HEK293 (cell line): ENCODE measurements at regions not wholly inside any gene's neighbourhood (a gene's known extent, or its start where the extent isn't known, plus 50 kb on each side); places are given as distances from the start of the nearest gene placed in this dataset.

Experiments used
- CTCF ChIA-PET: fragments of 350-600 bp; formaldehyde crosslinking; extraction: SDS; loops from one replicate; lab custom pipeline; 2021; ENCODE audit warnings: antibody characterized with exemption; lab: Yijun Ruan, JAX
- POLR2A ChIA-PET: fragments of 300-600 bp; formaldehyde crosslinking; extraction: SDS; loops from one replicate; lab custom pipeline; 2020; ENCODE audit warnings: antibody characterized with exemption, inconsistent platforms; lab: Yijun Ruan, JAX
- H3K27ac ChIP-seq: fragments of 200-500 bp; sonication (Bioruptor generic); 2 replicates; pipeline ENCODE4 v1.5.1; 2014; ENCODE audit warnings: low read depth, low read length, control low read depth, inconsistent platforms; ENCODE audit errors: extremely low read depth
- H3K36me3 ChIP-seq, 2 experiments: fragments of 200-500 bp in 1 of 2; sonication (Bioruptor generic) in 1 of 2; 1 replicate in 1 of 2; 2 replicates in 1 of 2; pipeline ENCODE4 v1.5.1; 2014 to 2017; ENCODE audit warnings: inconsistent platforms in 2 of 2, low read length in 2 of 2; ENCODE audit not compliant: control insufficient read depth in 2 of 2, insufficient read depth in 1 of 2
- H3K4me1 ChIP-seq: fragments of 200-500 bp; sonication (Bioruptor generic); 2 replicates; pipeline ENCODE4 v1.5.1; 2014; ENCODE audit warnings: mild to moderate bottlenecking, low read length, inconsistent platforms; ENCODE audit not compliant: control insufficient read depth, insufficient read depth
- H3K4me3 ChIP-seq: 2 replicates; pipeline ENCODE4 v1.5.1; 2011; ENCODE audit warnings: low read depth, mild to moderate bottlenecking, control low read depth, low read length, moderate library complexity
- H3K9me3 ChIP-seq: fragments of 200-500 bp; sonication (Bioruptor generic); 2 replicates; pipeline ENCODE4 v1.5.1; 2014; ENCODE audit warnings: low read depth, low read length, inconsistent platforms; ENCODE audit not compliant: control insufficient read depth, insufficient read depth
- GLI4 ChIP-seq: fragments of 450-650 bp; formaldehyde crosslinking; IDR thresholded peaks from 2 replicates; pipeline ENCODE4 v1.5.1; 2016; ENCODE audit warnings: missing biosample characterization, missing genetic modification characterization
- HOXD13 ChIP-seq: sonication (generic); formaldehyde crosslinking; IDR thresholded peaks from 2 replicates; pipeline ENCODE4 v1.8.0; 2022; ENCODE audit warnings: missing genetic modification reagents, borderline replicate concordance
- KLF1 ChIP-seq: fragments of 450-650 bp; formaldehyde crosslinking; IDR thresholded peaks from 2 replicates; pipeline ENCODE4 v1.5.1; 2016; ENCODE audit warnings: missing biosample characterization, missing genetic modification characterization
- KLF8 ChIP-seq: fragments of 450-650 bp; formaldehyde crosslinking; IDR thresholded peaks from 2 replicates; pipeline ENCODE4 v1.5.1; 2016; ENCODE audit warnings: missing biosample characterization, missing genetic modification characterization
- OVOL3 ChIP-seq: fragments of 450-650 bp; formaldehyde crosslinking; IDR thresholded peaks from 2 replicates; pipeline ENCODE4 v1.5.1; 2016; ENCODE audit warnings: missing biosample characterization, missing genetic modification characterization
- PBX3 ChIP-seq: sonication (generic); formaldehyde crosslinking; IDR thresholded peaks from 2 replicates; pipeline ENCODE4 v1.8.1; 2022; ENCODE audit warnings: mild to moderate bottlenecking, moderate library complexity, missing genetic modification reagents
- PRDM10 ChIP-seq: fragments of 450-650 bp; formaldehyde crosslinking; IDR thresholded peaks from 2 replicates; pipeline ENCODE4 v1.5.1; 2016; ENCODE audit warnings: missing biosample characterization, missing genetic modification characterization
- PRDM4 ChIP-seq: fragments of 450-650 bp; formaldehyde crosslinking; IDR thresholded peaks from 2 replicates; pipeline ENCODE4 v1.5.1; 2017; ENCODE audit warnings: missing biosample characterization, missing genetic modification characterization
- ZBTB48 ChIP-seq: fragments of 450-650 bp; formaldehyde crosslinking; IDR thresholded peaks from 2 replicates; pipeline ENCODE4 v1.5.1; 2016; ENCODE audit warnings: missing biosample characterization, missing genetic modification characterization
- ZFP69B ChIP-seq: fragments of 450-650 bp; formaldehyde crosslinking; IDR thresholded peaks from 2 replicates; pipeline ENCODE4 v1.5.1; 2016; ENCODE audit warnings: missing biosample characterization, missing genetic modification characterization
- ZNF202 ChIP-seq: fragments of 450-650 bp; formaldehyde crosslinking; IDR thresholded peaks from 2 replicates; pipeline ENCODE4 v1.5.1; 2016; ENCODE audit warnings: missing biosample characterization, missing genetic modification characterization, borderline replicate concordance
- ZNF280C ChIP-seq: fragments of 450-650 bp; formaldehyde crosslinking; IDR thresholded peaks from 2 replicates; pipeline ENCODE4 v1.5.1; 2016; ENCODE audit warnings: missing biosample characterization, missing genetic modification characterization
- ZNF335 ChIP-seq: fragments of 450-650 bp; formaldehyde crosslinking; conservative IDR thresholded peaks from 2 replicates; pipeline ENCODE4 v1.5.1; 2016; ENCODE audit warnings: missing biosample characterization, missing genetic modification characterization
- ZNF544 ChIP-seq: fragments of 450-650 bp; formaldehyde crosslinking; IDR thresholded peaks from 2 replicates; pipeline ENCODE4 v1.5.0; 2017; ENCODE audit warnings: missing biosample characterization, missing genetic modification characterization
- ZNF548 ChIP-seq: fragments of 450-650 bp; formaldehyde crosslinking; IDR thresholded peaks from 2 replicates; pipeline ENCODE4 v1.5.1; 2016; ENCODE audit warnings: missing biosample characterization, missing genetic modification characterization
- ZNF555 ChIP-seq: fragments of 450-650 bp; formaldehyde crosslinking; conservative IDR thresholded peaks from 2 replicates; pipeline ENCODE4 v1.5.1; 2017; ENCODE audit warnings: missing biosample characterization, mild to moderate bottlenecking, missing genetic modification characterization, inconsistent platforms
- ZNF596 ChIP-seq: fragments of 450-650 bp; IDR thresholded peaks from 2 replicates; pipeline ENCODE4 v1.5.0; 2018; ENCODE audit warnings: missing biosample characterization, mild to moderate bottlenecking, missing genetic modification characterization, moderate library complexity
- ZNF600 ChIP-seq: fragments of 450-650 bp; formaldehyde crosslinking; IDR thresholded peaks from 2 replicates; pipeline ENCODE4 v1.5.1; 2016; ENCODE audit warnings: missing biosample characterization, missing genetic modification characterization
- ZNF621 ChIP-seq: fragments of 450-650 bp; formaldehyde crosslinking; IDR thresholded peaks from 2 replicates; pipeline ENCODE4 v1.5.1; 2017; ENCODE audit warnings: missing biosample characterization, missing genetic modification characterization
- ZNF623 ChIP-seq: fragments of 450-650 bp; formaldehyde crosslinking; IDR thresholded peaks from 2 replicates; pipeline ENCODE4 v1.5.1; 2016; ENCODE audit warnings: missing biosample characterization, missing genetic modification characterization
- ZNF658 ChIP-seq: fragments of 450-650 bp; formaldehyde crosslinking; IDR thresholded peaks from 2 replicates; pipeline ENCODE4; 2016; ENCODE audit warnings: missing biosample characterization, missing genetic modification characterization
- ZNF670 ChIP-seq: fragments of 450-650 bp; formaldehyde crosslinking; IDR thresholded peaks from 2 replicates; pipeline ENCODE4 v1.5.1; 2016; ENCODE audit warnings: missing biosample characterization, missing genetic modification characterization, low read depth
- ZNF768 ChIP-seq: fragments of 450-650 bp; formaldehyde crosslinking; IDR thresholded peaks from 2 replicates; pipeline ENCODE4 v1.5.1; 2018; ENCODE audit warnings: missing biosample characterization, mild to moderate bottlenecking, missing genetic modification characterization
- ZNF830 ChIP-seq: fragments of 450-650 bp; IDR thresholded peaks from 2 replicates; pipeline ENCODE4 v1.5.0; 2018; ENCODE audit warnings: missing biosample characterization, missing genetic modification characterization, low read depth, mild to moderate bottlenecking, moderate library complexity
- ZXDB ChIP-seq: fragments of 450-650 bp; formaldehyde crosslinking; IDR thresholded peaks from 2 replicates; pipeline ENCODE4 v1.5.1; 2016; ENCODE audit warnings: missing biosample characterization, missing genetic modification characterization

GRCh38 chrX:139290310-139290709 lies 240.2 kb upstream of the F9 start:
- H3K4me3 ChIP-seq, result no peak overlapping the region
- CTCF ChIA-PET, result interaction anchor here (0.9 kb wide), 1 partner anchor 20 kb away, joined by 5 read pairs; no protein-coding TSS in a partner anchor
- no peaks in the 10 kb centered on the region for H3K4me1 ChIP-seq
- H3K9me3 ChIP-seq, result no peaks in the 10 kb centered on the region
- POLR2A ChIA-PET, result no interaction called here
- no peak overlapping the region for H3K27ac ChIP-seq
- no peak for TF ChIP-seq ZXDB (tag by site-specific recombination)
- no peak for TF ChIP-seq ZNF670 (tag by site-specific recombination)
- no peak for TF ChIP-seq PBX3
- TF ChIP-seq KLF1, result no peak
- TF ChIP-seq KLF8 (tag by site-specific recombination), result no peak
- no peak for TF ChIP-seq OVOL3 (tag by site-specific recombination)
- no peak for TF ChIP-seq ZBTB48 (tag by site-specific recombination)
- TF ChIP-seq ZNF548 (tag by site-specific recombination), result no peak
- TF ChIP-seq ZFP69B (tag by site-specific recombination), result no peak
- no peak for TF ChIP-seq ZNF830 (tag by site-specific recombination)
- TF ChIP-seq ZNF596 (tag by site-specific recombination), result no peak
- TF ChIP-seq HOXD13 (CRISPR knock-in tag), result no peak
- TF ChIP-seq ZNF600, result no peak
- no peak for TF ChIP-seq ZNF544 (tag by site-specific recombination)
- TF ChIP-seq ZNF280C (tag by site-specific recombination), result no peak
- TF ChIP-seq ZNF202 (tag by site-specific recombination), result no peak
- no peaks in the 10 kb centered on the region for H3K36me3 ChIP-seq

GRCh38 chrX:139287155-139287924 lies 243.2 kb upstream of the F9 start:
- Histone ChIP-seq H3K9me3 (no peaks in the 10 kb centered on the region; the same call in 1 of the 2 replicates), H3K27ac (no peak overlapping the region), H3K36me3 (no peaks in the 10 kb centered on the region), H3K4me1 (no peaks in the 10 kb centered on the region), H3K4me3 (no peak overlapping the region)
- CTCF ChIA-PET, result interaction anchor here (0.5 kb wide), 1 partner anchor 575 kb away, joined by 3 read pairs; no protein-coding TSS in a partner anchor
- POLR2A ChIA-PET, result no interaction called here
- TF ChIP-seq ZFP69B (tag by site-specific recombination) (no peak), ZNF335 (no peak), PRDM10 (tag by site-specific recombination) (no peak), GLI4 (no peak), ZNF658 (tag by site-specific recombination) (no peak), ZNF555 (tag by site-specific recombination) (no peak), ZNF768 (tag by site-specific recombination) (no peak), PRDM4 (tag by site-specific recombination) (no peak), ZNF623 (tag by site-specific recombination) (no peak), ZNF621 (tag by site-specific recombination) (no peak)
